ENCODE measurements at regions not wholly inside any gene's neighbourhood (a gene's known extent, or its start where the extent isn't known, plus 50 kb on each side); places are given as distances from the start of the nearest gene placed in this dataset.

- no peak for DNase-seq
- Mint-ChIP-seq H3K36me3 (ENCODE audit: low read depth) (peaks cover 10% of the 10 kb centered on the region; the same call in 1 of the 2 replicates), H3K4me1 (ENCODE audit: low read depth) (no peaks in the 10 kb centered on the region), H3K9me3 (peaks cover 54% of the 10 kb centered on the region), H3K27ac (no peak overlapping the region), H3K4me3 (no peak overlapping the region), H3K27me3 (ENCODE audit: insufficient read depth) (peaks cover 3% of the 10 kb centered on the region)
- TF ChIP-seq CTCF (IDR thresholded peaks at IDR 0.05), result no peak
These were observed 624.2 kb downstream of the ACTR3B start for GRCh38 chr7:153383781-153384180.

- no peak for DNase-seq
- Mint-ChIP-seq H3K27me3 (ENCODE audit: insufficient read depth) (peaks cover 3% of the 10 kb centered on the region), H3K36me3 (ENCODE audit: low read depth) (peaks cover 10% of the 10 kb centered on the region; the same call in 1 of the 2 replicates), H3K4me3 (no peak overlapping the region), H3K9me3 (peaks cover 64% of the 10 kb centered on the region), H3K27ac (no peak overlapping the region), H3K4me1 (ENCODE audit: low read depth) (no peaks in the 10 kb centered on the region)
- TF ChIP-seq CTCF (IDR thresholded peaks at IDR 0.05), result no peak
These were observed 626.0 kb downstream of the ACTR3B start for GRCh38 chr7:153385502-153385901.

GRCh38 chr7:153386556-153386955 is 627.0 kb downstream of the ACTR3B start:
- Mint-ChIP-seq H3K9me3 (peaks cover 65% of the 10 kb centered on the region), H3K27me3 (ENCODE audit: insufficient read depth) (peaks cover 2% of the 10 kb centered on the region)

GRCh38 chr7:153388611-153389010 is 629.1 kb downstream of the ACTR3B start:
- H3K4me1 Mint-ChIP-seq (ENCODE audit: low read depth), result no peaks in the 10 kb centered on the region
- 0 out of 2 replicates have a peak, but pooled peaks cover 5% of the 10 kb centered on the region for H3K36me3 Mint-ChIP-seq (ENCODE audit: low read depth)
- peaks cover 76% of the 10 kb centered on the region for H3K9me3 Mint-ChIP-seq
- TF ChIP-seq CTCF (IDR thresholded peaks at IDR 0.05), result no peak
- peaks cover 2% of the 10 kb centered on the region for H3K27me3 Mint-ChIP-seq (ENCODE audit: insufficient read depth)
- H3K27ac Mint-ChIP-seq, result no peak overlapping the region
- DNase-seq, result no peak
- no peak overlapping the region for H3K4me3 Mint-ChIP-seq

More at GRCh38 chr7:153386556-153386955, 627.0 kb downstream of the ACTR3B start:
- H3K27ac Mint-ChIP-seq, result no peak overlapping the region
- H3K36me3 Mint-ChIP-seq (ENCODE audit: low read depth), result 0 out of 2 replicates have a peak, but pooled peaks cover 5% of the 10 kb centered on the region
- DNase-seq, result no peak
- no peak overlapping the region for H3K4me3 Mint-ChIP-seq
- no peaks in the 10 kb centered on the region for H3K4me1 Mint-ChIP-seq (ENCODE audit: low read depth)
- TF ChIP-seq CTCF (IDR thresholded peaks at IDR 0.05), result no peak

GRCh38 chr7:153389261-153389660 is 629.7 kb downstream of the ACTR3B start:
- Mint-ChIP-seq H3K27me3 (ENCODE audit: insufficient read depth) (peaks cover 2% of the 10 kb centered on the region), H3K27ac (no peak overlapping the region), H3K4me3 (no peak overlapping the region), H3K4me1 (ENCODE audit: low read depth) (no peaks in the 10 kb centered on the region), H3K9me3 (peaks cover 74% of the 10 kb centered on the region), H3K36me3 (ENCODE audit: low read depth) (0 out of 2 replicates have a peak, but pooled peaks cover 3% of the 10 kb centered on the region)
- TF ChIP-seq CTCF (IDR thresholded peaks at IDR 0.05), result no peak
- DNase-seq, result no peak

GRCh38 chr7:153390955-153391354 is 631.4 kb downstream of the ACTR3B start:
- Mint-ChIP-seq H3K4me3 (no peak overlapping the region), H3K9me3 (peaks cover 74% of the 10 kb centered on the region), H3K27ac (no peak overlapping the region), H3K27me3 (ENCODE audit: insufficient read depth) (peaks cover 2% of the 10 kb centered on the region), H3K36me3 (ENCODE audit: low read depth) (no peaks in the 10 kb centered on the region), H3K4me1 (ENCODE audit: low read depth) (no peaks in the 10 kb centered on the region)
- no peak for DNase-seq
- TF ChIP-seq CTCF (IDR thresholded peaks at IDR 0.05), result no peak
